SKM-1 treated with dmso at 0.1 percent for 144 hours (cell line): ENCODE measurements at regions not wholly inside any gene's neighbourhood (a gene's known extent, or its start where the extent isn't known, plus 50 kb on each side); places are given as distances from the start of the nearest gene placed in this dataset.

Source experiments
- DNase-seq: peaks from one replicate; lab custom pipeline; 2025; ENCODE audit not compliant: unreplicated experiment; lab: John Stamatoyannopoulos, UW

DNA sequence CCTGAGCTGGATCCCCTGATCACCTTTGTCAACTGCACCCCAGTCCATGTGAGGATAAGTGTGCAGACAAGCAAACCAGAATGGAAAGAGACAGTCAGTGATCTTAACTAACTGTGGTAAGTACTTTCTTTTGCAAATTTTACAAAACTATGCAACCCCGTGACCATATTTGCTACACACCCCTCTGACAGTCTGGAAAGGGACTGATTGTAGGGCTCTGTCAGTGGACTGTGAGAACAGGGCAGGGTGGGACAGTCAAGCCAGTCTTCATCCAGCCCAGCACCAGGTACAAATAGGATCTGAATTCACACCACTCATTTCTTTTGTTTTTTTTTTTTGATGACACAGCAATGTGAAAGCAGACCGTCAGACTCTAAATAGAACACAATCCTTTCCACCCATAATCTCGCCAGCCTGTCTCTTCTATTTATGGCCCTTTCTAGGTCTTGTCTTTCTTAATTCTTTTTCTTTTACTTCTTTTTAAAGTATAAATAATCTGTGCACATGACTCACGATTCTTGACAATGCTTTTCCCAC is 165.6 kb downstream of the ARL6IP6 start:
- DNase-seq = no peak

DNA sequence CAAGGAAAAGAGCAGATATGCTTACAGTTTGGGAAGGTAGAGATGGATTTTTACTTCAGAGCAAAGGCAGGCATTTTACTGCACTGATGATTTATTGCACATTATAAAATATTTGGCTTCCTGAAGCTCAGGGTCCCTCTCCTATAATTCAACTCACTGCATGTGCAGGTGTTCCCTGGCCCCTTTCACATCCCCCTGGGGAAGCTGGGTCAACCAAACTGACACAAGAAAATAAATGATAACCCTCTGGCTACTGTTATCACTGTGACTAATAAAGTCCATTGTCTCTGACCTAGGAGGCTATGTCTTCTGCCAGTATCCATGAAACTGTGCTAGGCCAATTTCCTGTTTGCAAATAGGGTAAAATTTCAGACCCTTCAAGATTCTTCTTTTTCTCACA is 163.1 kb downstream of the ARL6IP6 start:
- no peak for DNase-seq

DNA sequence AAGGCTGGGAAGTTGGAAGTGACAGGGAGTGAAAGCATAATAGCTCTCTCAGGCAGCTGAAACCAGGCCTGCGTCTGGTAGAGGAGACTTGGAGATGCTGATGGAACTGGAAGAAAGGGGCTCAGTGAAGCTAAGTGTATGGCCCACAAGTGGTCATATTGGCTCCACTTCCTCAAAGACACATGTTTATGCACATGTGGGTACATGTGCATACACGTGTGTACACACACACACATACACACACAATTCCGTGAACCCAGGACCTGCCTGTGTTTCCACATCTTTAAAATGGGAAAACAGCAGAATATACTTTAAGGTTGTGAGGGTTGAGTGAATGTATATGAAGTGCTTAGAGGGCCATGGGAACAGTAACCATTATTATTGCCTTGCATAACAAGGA is 160.9 kb downstream of the ARL6IP6 start:
- no peak for DNase-seq

DNA sequence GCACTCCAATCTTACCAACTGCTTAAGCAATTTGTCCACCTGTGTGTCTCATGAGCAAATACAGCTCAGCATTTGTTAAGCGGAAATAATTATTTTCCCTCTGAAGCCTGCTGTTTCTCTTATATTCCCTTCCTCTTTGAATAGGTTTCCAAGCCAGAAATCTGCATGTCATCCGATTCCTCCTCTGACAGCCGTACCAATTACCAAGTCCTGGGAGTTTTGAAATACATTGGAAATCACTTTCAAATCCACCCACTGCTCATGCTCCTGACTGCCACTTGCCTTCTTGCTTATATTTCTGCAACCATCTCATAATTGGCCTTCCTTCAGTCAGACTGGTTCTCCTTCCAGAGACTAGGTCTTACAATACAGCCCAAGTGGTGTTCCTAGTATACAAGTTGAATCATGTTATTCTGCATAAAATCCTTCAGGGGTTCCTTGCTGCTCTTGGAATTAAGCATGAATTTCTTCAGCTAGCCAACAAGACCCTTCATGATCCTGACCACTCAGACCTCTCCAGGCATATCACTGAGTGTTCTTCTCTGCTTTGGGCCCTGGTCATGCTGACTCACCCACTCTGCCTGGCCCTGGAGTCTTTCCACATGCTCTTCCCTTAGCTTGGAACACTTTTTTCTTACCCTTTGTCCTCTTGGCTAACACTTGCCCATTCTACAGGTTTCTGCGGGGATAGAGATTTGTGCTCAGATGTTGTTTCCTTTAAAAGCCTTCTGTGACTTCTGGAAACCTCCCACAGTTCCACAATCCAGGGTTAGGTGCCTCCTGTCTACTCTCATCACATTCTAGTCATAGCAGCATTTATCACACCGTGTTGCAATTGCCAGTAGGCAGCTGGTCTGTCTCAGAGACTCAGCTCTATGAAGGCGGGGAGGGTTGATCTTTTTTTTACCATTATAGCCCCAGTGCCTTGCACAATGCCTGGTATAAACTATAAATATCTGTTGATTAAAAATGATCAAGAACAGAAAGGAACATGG is 157.6 kb downstream of the ARL6IP6 start:
- no peak for DNase-seq

DNA sequence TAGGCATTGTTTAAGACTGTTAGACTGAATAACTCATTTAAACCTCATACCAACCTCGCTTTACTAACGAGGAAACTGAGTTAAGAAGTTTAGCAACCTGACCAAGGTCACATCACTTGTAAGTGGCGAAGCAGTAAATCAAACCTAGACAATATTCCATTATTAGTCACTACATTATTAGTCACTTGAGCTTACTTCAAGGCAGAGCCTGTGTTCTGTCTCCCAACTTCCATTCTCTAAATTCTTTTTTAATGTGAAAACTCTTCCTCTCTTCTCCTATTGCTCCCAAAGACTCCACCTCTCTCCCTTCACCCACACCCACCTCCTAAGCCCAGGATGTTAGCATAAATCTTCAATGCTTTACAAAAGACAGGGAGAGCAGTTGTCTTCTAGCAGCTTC is 156.5 kb downstream of the ARL6IP6 start:
- no peak for DNase-seq

DNA sequence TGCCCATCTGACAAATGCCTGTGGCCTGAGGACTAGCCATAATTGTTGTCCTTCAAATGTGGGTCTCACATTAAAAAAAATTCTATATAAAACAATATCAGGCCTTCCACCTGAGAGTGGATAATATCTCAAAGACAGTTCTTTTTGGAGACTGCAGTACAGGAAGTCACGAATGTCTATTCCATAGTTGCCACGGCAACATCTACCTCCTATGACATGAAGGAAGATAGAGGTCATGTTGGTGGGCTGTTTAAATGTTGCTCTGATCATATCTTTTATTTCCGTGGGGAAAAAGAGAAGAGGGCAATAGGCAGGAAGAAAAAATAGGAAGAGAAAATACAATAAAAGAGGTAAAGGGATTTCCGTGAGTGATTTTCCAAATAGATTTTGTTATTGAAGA is 151.8 kb downstream of the ARL6IP6 start:
- no peak for DNase-seq

DNA sequence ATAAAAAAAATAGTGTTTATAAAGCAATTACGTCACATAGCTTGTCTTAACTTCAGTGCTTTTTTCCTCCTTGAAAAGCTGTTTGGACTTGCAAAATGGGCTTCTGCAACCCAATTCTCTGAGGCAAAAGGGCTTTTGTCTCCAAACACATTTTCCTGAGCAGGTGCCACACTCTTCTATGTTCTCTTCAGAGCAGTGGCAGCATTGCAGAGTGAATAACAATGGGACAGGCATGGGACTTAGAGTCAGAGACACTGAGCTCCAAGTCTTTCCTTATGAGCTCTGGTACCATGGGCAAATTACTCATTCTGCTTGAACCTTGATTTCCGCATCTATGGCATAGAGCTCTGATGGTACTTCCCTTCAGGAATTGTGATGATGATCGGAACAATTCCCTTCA is 149.0 kb downstream of the ARL6IP6 start:
- no peak for DNase-seq

DNA sequence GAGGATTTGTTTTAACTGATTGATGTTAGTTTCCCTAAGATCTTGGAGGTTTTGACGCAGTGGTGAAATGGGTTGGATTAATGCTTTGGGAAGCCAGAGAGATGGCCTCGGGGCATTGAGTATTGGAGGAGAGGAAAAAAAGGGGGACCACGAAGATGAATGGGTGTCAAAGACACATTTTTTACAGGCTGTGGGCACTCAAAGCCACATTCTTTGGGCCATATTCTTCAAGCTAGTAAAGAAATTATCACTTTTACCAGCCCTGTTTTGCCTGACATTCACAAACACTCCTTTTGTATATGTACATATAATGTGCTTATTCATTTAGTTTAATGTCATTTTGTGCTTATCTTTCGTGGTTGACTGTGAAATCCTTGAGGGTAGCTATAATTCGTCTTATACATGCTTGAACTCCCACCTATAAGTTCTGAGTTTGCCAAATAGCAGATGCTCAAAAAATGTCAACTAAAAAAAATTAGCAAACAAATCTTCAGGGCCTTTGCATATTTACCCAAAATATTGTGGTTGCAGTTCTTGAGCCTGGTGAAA is 146.3 kb downstream of the ARL6IP6 start:
- no peak for DNase-seq

DNA sequence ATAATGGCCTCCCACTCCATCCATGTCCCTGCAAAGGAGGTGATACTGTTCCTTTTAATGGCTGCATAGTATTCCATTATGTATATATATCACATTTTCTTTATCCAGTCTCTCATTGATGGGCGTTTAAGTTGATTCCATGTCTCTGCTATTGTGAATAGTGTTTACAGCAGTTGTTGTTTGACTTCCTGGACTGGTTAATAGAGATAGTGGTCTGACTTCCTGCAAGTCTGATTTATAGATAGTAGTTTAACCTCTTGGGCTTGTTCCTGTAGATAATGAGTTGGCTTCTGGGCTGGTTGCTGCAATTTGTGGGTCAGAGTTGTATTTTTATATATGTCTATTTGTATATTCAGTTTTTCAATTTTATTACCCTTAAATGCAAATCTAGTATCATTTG is 145.4 kb downstream of the ARL6IP6 start:
- no peak for DNase-seq

DNA sequence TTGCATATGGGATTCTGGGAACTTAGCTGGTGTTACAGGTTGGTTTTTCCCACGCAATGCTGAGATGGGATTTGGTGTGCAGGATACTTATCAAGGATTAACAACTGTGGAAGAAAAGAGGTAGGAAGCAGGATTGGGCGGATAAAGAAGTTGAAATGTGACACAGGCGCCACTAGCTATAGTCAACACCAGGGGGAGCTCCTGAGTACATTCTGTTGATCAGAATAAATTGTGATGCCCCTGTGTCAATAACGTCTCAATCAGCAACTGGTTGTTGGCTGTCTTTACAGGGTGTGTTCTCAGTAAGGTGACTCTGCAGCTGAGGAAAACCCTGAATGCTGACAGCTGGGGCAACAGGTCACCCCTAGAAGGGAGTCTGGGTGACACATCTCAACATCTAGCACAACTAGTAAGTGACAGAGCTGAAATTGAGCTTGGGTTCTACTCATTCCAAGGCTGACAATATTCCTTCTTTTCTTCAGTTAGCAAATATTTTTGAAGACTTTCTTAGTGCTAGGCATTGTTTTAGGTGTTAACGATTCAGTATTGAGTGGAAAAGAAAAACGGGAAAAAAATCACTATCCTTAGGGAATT is 143.0 kb downstream of the ARL6IP6 start:
- DNase-seq = peak; percentile 33

DNA sequence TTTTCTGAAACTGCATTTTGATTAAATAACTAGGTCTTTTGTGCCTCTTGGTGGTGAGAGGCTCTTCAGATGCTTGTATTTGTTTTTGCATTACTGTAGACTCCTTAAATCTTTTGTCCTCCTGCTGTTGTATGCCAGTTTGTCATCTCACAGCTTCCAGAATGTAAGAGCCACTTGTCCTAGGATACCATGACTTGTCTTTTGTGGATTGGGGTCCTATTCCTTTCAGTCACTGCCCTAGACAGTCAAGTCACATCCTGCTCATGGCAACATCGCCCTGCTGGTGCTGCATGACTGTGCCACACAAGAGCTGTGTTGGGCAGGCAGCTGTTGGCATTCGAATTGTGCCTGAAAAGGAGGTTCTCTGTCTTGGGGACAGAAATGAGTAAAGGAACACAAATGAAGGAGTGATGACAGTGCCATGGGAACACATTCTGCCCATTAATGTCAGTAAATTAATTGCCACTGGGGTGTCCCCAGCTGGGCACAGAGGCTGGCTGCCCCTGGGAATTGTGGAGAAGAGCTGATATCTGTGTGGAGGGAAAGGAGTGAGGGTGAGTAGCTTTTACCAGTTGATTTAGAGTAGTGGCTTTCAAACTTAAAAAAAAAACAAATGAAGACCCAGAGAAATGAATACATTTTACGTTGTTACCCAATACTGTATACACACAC is 140.3 kb downstream of the ARL6IP6 start:
- DNase-seq = no peak

DNA sequence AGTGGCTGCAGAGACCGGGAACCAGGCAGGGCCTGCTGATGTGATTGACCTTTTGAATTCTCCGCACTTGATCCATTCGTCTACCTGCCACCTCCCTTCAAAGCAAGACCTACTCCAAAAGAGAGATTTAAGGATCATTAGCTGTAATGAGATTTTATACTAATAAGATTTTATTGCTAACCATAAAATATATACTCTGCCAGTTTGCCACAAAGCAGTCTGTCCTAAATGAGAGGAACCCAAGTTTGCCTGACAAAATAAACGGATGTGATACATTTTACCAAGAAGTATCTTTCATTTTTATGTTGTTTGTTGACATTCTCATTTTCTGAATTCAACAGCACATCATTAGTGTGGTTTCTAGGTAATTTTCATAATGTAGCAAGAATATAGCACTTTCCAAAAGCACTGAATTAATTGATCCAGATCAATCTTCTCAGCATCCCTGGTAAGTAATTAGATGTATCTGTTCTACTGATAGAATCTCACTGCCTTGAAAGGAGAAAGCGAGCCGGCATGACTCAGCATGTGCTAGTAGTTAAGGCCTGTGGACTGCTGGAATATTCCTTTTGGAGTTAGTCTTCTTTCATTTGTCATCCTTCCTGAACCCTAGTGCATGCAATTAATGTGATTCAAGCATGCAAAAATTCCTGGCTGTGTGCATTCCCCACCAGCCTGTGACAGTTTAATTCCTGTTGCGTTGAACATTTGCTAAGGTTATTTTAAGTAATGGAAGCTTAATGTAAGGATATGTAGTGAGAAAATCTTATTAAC is 128.5 kb downstream of the ARL6IP6 start:
- no peak for DNase-seq

DNA sequence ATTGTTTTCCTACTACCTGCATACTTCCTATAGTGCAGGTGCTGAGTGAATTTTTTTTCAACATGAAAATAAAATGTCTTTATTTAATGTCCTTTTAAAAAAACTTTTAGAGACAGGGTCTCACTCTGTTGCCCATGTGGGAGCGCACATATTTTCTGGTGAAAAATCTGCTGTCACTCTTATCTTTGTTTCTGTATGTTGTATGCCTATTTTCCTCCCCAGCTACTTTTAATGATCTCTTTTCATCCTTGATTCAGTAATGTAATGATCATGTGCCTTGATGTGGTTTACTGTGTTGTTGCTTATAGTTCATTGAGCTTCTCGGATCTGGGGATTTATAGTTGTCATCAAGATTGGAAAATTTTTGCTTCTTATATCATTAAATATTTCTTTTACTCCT is 117.3 kb downstream of the ARL6IP6 start:
- no peak for DNase-seq

DNA sequence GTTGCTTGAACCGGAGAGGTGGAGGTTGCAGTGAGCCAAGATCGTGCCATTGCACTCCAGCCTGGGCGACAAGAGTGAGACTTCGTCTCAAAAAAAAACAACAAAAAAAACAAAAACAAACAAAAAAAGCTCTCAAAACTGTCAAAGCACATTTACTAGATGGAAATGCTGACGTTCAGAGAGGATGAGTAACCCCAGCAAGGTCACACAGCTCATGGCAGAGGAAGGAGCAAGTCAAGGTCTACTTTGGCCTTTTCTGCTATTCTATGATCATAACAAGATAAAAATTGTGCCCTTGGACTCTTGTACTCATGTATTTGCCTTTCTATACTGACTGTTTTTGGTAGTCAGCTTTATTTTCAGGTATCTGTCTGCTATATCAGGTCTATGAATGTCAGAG is 109.5 kb downstream of the ARL6IP6 start:
- no peak for DNase-seq

DNA sequence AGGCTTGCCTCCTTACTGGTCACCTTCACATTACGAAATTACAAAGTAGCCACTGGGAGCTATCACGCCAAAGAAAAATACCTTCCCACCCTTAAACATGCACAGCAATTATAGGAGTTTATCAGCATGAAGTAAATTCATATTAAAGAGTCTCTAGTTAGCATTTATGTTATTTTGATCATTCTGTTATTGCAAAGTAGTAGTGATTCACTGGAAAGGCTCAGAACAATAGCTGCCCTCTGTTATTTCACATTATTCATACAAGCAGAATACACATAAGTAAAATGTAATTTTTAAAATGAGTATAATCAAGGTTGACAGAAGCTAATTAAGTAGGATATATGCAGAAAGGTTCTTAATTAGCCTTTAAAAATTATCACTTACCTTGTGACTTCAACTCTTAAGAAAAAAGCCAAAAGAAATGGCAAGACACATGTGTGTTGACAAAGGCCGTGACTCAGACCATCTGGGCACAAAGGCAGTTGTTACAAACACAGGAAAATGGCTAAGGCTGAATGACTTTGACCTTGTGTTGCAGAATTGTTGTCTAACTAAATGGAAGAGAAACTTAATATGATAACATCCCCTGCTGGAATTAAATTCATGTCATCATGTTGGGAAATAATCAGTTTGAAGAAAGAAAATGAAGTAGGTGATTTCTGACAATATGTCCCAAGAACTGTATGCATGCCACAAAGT is 108.3 kb downstream of the ARL6IP6 start:
- no peak for DNase-seq

DNA sequence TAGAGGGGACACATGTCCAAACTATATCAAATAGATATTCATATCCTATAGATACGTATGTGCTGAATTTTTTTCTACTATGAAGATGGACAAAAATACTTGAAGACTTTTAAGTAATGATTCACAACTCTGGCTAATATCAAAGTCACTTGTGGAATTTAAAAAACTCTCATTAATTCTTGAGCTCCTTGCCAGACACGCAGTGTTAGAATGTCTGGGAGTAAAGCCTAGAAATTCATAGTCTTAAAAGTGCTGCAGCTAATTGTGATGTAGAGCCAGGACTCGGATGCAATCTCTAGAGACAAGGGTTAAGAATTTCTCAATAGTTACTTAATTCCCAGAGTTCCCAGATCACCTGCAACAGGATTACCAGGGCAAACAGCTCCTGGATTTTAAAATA is 107.4 kb downstream of the ARL6IP6 start:
- DNase-seq = no peak

DNA sequence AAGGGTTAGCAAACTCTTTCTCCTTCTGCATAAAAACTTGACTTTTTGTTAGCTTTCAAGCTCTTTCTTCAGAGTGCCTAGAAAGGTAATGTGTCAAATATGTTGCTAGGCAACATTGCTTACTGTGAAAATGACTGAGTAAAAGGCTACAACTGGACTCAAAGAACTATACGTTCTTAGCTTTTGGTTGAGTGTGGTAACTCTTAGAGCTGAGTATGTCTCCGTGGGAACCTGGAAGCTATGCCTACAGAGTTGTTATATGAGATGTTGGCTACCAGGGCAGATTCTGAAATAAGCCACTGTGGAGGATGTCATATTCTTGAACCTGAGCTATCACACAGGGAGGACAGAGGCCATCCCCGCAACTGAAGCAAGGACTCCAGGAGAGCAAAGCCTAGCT is 105.5 kb downstream of the ARL6IP6 start:
- DNase-seq = no peak

DNA sequence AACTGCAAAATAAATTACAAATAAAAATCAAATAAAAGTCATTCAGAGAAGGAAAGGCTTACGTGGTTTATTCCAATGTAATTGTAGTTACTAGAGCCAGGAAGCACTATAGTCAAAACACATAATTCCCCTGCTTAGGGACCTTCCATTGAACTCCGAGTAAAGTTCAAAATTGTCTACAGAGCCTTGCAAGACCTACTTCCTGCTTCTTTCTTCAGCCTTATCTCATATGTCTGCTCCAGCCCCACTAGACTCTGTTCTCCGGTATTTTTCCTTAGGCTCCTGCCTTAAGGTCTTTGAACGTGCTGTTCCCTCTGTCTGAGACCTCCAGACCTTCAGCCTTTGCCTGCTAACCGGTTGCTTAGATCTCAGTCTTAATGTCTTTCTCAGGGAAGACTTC is 104.3 kb downstream of the ARL6IP6 start:
- DNase-seq = no peak

DNA sequence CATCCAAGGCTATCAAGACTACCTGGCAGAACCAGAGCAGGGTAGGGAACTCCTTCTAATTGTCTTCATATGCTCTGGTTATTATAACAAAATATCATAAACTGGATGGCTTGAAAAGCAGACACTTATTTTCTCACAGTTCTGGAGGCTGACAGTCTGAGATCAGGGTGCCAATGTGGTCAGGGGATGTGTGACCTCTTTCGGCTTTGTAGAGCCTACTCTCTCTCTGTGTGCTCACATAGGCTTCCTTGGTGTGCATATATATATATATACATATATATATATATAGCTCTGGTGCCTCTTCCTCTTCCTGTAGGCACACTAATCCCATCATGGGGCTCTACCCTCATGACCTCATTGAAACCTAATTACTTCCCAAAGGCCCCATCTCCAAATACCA is 101.6 kb downstream of the ARL6IP6 start:
- no peak for DNase-seq

DNA sequence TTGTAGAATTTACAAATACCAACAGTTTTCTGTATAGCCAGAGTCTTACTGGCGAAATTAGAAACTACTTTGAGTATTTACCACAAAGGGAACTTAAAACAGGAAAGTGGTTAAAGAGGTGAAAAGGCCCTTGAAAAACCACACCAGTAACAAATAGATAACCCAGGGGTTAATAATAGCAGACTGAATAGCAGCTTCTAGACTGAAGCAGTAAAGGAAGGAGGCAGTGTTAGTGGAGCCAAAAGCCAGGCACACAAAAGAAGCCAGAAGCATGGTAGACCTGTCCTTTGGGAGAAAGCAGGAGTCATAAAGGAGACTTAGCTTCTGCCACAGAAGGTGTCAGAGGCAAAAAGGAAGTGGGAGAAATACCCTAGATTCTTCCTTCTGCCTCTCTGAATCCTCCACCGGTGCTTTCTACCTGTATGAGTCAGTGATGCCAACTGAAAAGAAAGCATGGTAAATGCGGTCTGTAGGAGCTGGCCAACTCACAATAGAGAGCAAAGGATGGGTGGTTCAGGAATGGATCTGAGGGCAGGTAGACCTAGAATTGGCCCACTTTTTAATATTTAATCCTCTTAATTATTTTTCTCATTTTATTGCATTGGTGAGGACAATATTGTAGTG is 97.3 kb downstream of the ARL6IP6 start:
- no peak for DNase-seq
